ENCODE measurements at regions not wholly inside any gene's neighbourhood (a gene's known extent, or its start where the extent isn't known, plus 50 kb on each side); places are given as distances from the start of the nearest gene placed in this dataset.
A peak's percentile ranks its signal among the peaks of the same experiment; 100 is the strongest.

DNA sequence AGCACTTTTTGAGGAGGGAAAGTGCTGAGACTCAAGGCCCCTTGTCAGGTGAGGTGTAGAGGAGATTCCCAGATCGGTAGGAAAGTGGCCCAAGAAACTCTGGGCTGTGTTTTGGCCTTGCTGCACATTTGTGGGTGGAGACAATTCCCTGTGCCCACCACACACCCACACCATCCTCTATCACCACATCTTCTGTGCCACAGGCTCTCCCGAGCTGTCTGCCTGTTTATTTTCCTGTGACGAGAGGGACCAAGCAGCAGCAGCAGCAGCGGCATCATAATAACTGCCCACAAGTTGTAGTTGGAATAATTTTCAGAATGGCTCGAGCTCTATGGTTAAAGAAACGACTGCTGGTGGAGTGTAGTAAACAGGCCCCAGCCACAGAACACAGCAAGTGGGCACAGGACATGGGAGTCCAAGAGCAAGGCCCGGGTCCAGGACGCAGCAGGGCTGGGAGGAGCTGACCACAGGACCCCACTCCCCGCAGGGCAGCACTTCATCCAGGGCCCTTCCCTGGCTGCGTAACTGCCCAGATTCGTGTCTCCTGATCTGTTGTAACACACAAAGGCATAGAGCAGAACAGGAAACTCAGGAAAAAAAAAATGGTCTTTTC lies 55.6 kb upstream of the BCL2L14 start:
- Histone ChIP-seq H3K36me3 (no peaks in the 10 kb centered on the region), H3K27me3 (no peaks in the 10 kb centered on the region), H3K9me3 (no peaks in the 10 kb centered on the region), H3K4me3 (no peak overlapping the region), H3K4me1 (no peaks in the 10 kb centered on the region), H3K27ac (no peak overlapping the region)
- DNase-seq (ENCODE audit: low spot score in 2 of 2), result no peak
- no peak for TF ChIP-seq CTCF (IDR thresholded peaks at IDR 0.05)
- intact Hi-C loops (cut with DNase I), result no loop called here

GRCh38 chr12:12016284-12017100 lies 54.2 kb upstream of the BCL2L14 start:
- intact Hi-C loops (cut with DNase I), result no loop called here
- DNase-seq (ENCODE audit: low spot score in 2 of 2), result no peak
- no peak for TF ChIP-seq CTCF (IDR thresholded peaks at IDR 0.05)
- Histone ChIP-seq H3K9me3 (no peaks in the 10 kb centered on the region), H3K4me3 (no peak overlapping the region), H3K4me1 (no peaks in the 10 kb centered on the region), H3K27me3 (no peaks in the 10 kb centered on the region), H3K36me3 (no peaks in the 10 kb centered on the region), H3K27ac (no peak overlapping the region)

GRCh38 chr12:12017135-12017581 lies 53.6 kb upstream of the BCL2L14 start:
- DNase-seq (ENCODE audit: low spot score in 2 of 2), result no peak
- Histone ChIP-seq H3K4me3 (no peak overlapping the region), H3K27me3 (no peaks in the 10 kb centered on the region), H3K9me3 (no peaks in the 10 kb centered on the region), H3K36me3 (no peaks in the 10 kb centered on the region), H3K4me1 (no peaks in the 10 kb centered on the region), H3K27ac (no peak overlapping the region)
- no peak for TF ChIP-seq CTCF (IDR thresholded peaks at IDR 0.05)
- intact Hi-C loops (cut with DNase I), result no loop called here

DNA sequence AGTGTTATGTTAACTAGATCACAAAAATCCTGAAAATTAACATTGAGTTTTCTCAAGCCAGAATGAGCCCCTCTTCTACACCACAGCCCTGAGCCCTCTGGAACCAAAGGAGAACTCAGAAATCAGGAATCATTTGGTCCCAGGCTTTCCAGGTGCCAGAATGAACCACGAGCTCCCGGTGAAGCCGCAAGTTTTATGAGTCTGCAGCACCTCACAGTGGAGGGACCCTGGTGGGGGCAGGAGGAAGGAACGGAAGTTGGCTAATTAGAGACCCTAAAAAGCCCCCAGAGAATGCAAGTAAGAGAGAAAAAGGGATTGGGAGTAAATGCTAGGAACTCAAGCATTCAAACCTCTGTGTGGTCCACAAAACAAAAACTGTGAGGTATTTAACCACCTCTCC lies 52.9 kb upstream of the BCL2L14 start:
- Histone ChIP-seq H3K4me1 (no peaks in the 10 kb centered on the region), H3K9me3 (no peaks in the 10 kb centered on the region), H3K27me3 (no peaks in the 10 kb centered on the region), H3K27ac (no peak overlapping the region), H3K36me3 (no peaks in the 10 kb centered on the region), H3K4me3 (no peak overlapping the region)
- peak in 1 of 3 experiments; percentile 14 for TF ChIP-seq CTCF (IDR thresholded peaks at IDR 0.05)
- intact Hi-C loops (cut with DNase I), result no loop called here
- DNase-seq (ENCODE audit: low spot score in 2 of 2), result no peak

DNA sequence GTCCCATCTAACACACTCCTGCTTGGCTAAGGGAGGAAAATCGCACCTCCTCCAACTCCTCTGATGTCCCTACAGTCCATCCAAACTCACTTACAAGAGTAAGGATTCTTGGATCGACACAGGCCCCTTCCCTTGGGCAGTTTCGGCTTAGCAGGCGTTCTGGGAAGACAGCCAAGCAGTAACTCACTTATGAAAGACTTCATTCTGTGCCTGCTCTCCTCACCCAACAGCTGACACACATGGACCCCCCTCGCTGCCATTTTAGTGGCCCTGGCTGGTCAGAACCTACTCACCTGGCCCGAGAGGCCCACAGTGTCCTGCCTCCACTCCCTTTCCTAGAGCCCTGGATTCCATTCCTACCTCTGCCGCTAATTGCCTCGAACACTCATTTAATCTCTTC lies 52.3 kb upstream of the BCL2L14 start:
- no peaks in the 10 kb centered on the region for H3K9me3 ChIP-seq
- DNase-seq (ENCODE audit: low spot score in 2 of 2), result no peak
- no peaks in the 10 kb centered on the region for H3K4me1 ChIP-seq
- H3K27ac ChIP-seq, result no peak overlapping the region
- intact Hi-C loops (cut with DNase I), result no loop called here
- H3K36me3 ChIP-seq, result no peaks in the 10 kb centered on the region
- TF ChIP-seq CTCF (IDR thresholded peaks at IDR 0.05), result no peak
- no peak overlapping the region for H3K4me3 ChIP-seq
- H3K27me3 ChIP-seq, result no peaks in the 10 kb centered on the region
